ENCODE measurements at regions not wholly inside any gene's neighbourhood (a gene's known extent, or its start where the extent isn't known, plus 50 kb on each side); places are given as distances from the start of the nearest gene placed in this dataset.
"Not testable (repeated sequence)": the region's sequence is repeated elsewhere in the genome, so short reads cannot be mapped to it uniquely, and the experiment has no call there.

- DNase-seq: no peak
Observed at GRCh38 chr2:13654416-13654815, 937.7 kb downstream of the TRIB2 start.

- DNase-seq: no peak
Observed at GRCh38 chr2:13660231-13660630, 943.5 kb downstream of the TRIB2 start.

- DNase-seq: no peak
Observed at GRCh38 chr2:13662055-13662454, 945.3 kb downstream of the TRIB2 start.

GRCh38 chr2:13666582-13667414 lies 950.1 kb downstream of the TRIB2 start:
- no peak for DNase-seq

GRCh38 chr2:13667415-13667757 lies 950.6 kb downstream of the TRIB2 start:
- DNase-seq: no peak

GRCh38 chr2:13669607-13670006 lies 952.9 kb downstream of the TRIB2 start:
- no peak for DNase-seq

GRCh38 chr2:13673821-13674220 lies 957.1 kb downstream of the TRIB2 start:
- not testable (repeated sequence) for DNase-seq

GRCh38 chr2:13676269-13676668 lies 956.2 kb upstream of the LRATD1 start:
- no peak for DNase-seq

- no peak for DNase-seq
Observed at GRCh38 chr2:13681936-13682335, 950.6 kb upstream of the LRATD1 start.

- no peak for DNase-seq
Observed at GRCh38 chr2:13682540-13683272, 949.8 kb upstream of the LRATD1 start.

- DNase-seq: no peak
Observed at GRCh38 chr2:13686262-13686661, 946.3 kb upstream of the LRATD1 start.

GRCh38 chr2:13694673-13695072 lies 937.8 kb upstream of the LRATD1 start:
- no peak for DNase-seq

- DNase-seq: no peak
Observed at GRCh38 chr2:13696601-13697000, 935.9 kb upstream of the LRATD1 start.

- no peak for DNase-seq
Observed at GRCh38 chr2:13698847-13699246, 933.7 kb upstream of the LRATD1 start.

GRCh38 chr2:13699939-13700338 lies 932.6 kb upstream of the LRATD1 start:
- not testable (repeated sequence) for DNase-seq

GRCh38 chr2:13711154-13711553 lies 921.4 kb upstream of the LRATD1 start:
- DNase-seq: no peak

- DNase-seq: no peak
Observed at GRCh38 chr2:13714466-13714865, 918.1 kb upstream of the LRATD1 start.

- no peak for DNase-seq
Observed at GRCh38 chr2:13725945-13726344, 906.6 kb upstream of the LRATD1 start.

- no peak for DNase-seq
Observed at GRCh38 chr2:13745330-13745729, 887.2 kb upstream of the LRATD1 start.

- no peak for DNase-seq
Observed at GRCh38 chr2:13751955-13752354, 880.6 kb upstream of the LRATD1 start.

GRCh38 chr2:13758412-13758811 lies 874.1 kb upstream of the LRATD1 start:
- no peak for DNase-seq

GRCh38 chr2:13768274-13768673 lies 864.2 kb upstream of the LRATD1 start:
- no peak for DNase-seq

- no peak for DNase-seq
Observed at GRCh38 chr2:13770279-13770678, 862.2 kb upstream of the LRATD1 start.

- no peak for DNase-seq
Observed at GRCh38 chr2:13779996-13780395, 852.5 kb upstream of the LRATD1 start.
